CD14-positive monocyte (primary cell): ENCODE measurements at regions not wholly inside any gene's neighbourhood (a gene's known extent, or its start where the extent isn't known, plus 50 kb on each side); places are given as distances from the start of the nearest gene placed in this dataset.

Experiments
- DNase-seq, 3 donors: peaks; one replicate each; pipeline ENCODE4 v3.0.0-alpha.2; 2011 to 2022
- H2AFZ ChIP-seq: 2 replicates; pipeline ENCODE4 v1.6.0; 2012; ENCODE audit warnings: mild to moderate bottlenecking, low read depth, low read length, inconsistent platforms; ENCODE audit not compliant: insufficient read depth, poor library complexity, severe bottlenecking
- H3K27ac ChIP-seq, 2 donors: 1 replicate in 1 of 2; 2 replicates in 1 of 2; pipeline ENCODE4 v1.5.1; 2012 to 2013; ENCODE audit warnings: low read length in 2 of 2, control low read depth in 1 of 2, inconsistent platforms in 1 of 2, low read depth in 1 of 2, mild to moderate bottlenecking in 1 of 2
- H3K27me3 ChIP-seq, 2 donors: one replicate each; pipeline versions ENCODE4 v1.6.0 to v1.6.1; 2011 to 2013; ENCODE audit warnings: low read length in 2 of 2; ENCODE audit not compliant: control insufficient read depth in 2 of 2, insufficient read depth in 2 of 2
- H3K36me3 ChIP-seq, 2 donors: replicated peaks in 1 of 2; 1 replicate in 1 of 2; 2 replicates in 1 of 2; pipeline versions ENCODE4 v1.5.1 to v1.6.1; 2012 to 2013; ENCODE audit warnings: low read length in 2 of 2, control low read depth in 1 of 2, inconsistent platforms in 1 of 2, mild to moderate bottlenecking in 1 of 2; ENCODE audit not compliant: insufficient read depth in 2 of 2, control insufficient read depth in 1 of 2
- H3K4me1 ChIP-seq, 2 donors: 1 replicate in 1 of 2; 2 replicates in 1 of 2; pipeline versions ENCODE4 v1.5.1 to v1.6.1; 2012 to 2013; ENCODE audit warnings: low read length in 2 of 2, control low read depth in 1 of 2, inconsistent platforms in 1 of 2, mild to moderate bottlenecking in 1 of 2, moderate library complexity in 1 of 2; ENCODE audit not compliant: insufficient read depth in 2 of 2, control insufficient read depth in 1 of 2
- H3K4me2 ChIP-seq: replicated peaks from 2 replicates; pipeline ENCODE3; 2012; ENCODE audit warnings: low read length, moderate library complexity, mild to moderate bottlenecking; ENCODE audit not compliant: poor library complexity, severe bottlenecking; ENCODE audit errors: extremely low read depth
- H3K4me3 ChIP-seq, 3 experiments: fragments of 200-600 bp in 1 of 3; sonication (generic) in 1 of 3; replicated peaks in 1 of 3; 1 replicate in 2 of 3; 2 replicates in 1 of 3; pipeline ENCODE4 v1.5.1; 2011 to 2013; ENCODE audit warnings: low read length in 3 of 3, mild to moderate bottlenecking in 3 of 3, control low read depth in 2 of 3, low read depth in 2 of 3, inconsistent platforms in 1 of 3, moderate library complexity in 1 of 3
- H3K79me2 ChIP-seq: 2 replicates; pipeline ENCODE4 v1.6.0; 2012; ENCODE audit warnings: mild to moderate bottlenecking, control low read depth, inconsistent platforms, low read length, moderate library complexity; ENCODE audit not compliant: insufficient read depth
- H3K9ac ChIP-seq: 2 replicates; pipeline ENCODE4 v1.6.0; 2017; ENCODE audit warnings: low read length, mild to moderate bottlenecking; ENCODE audit not compliant: insufficient read depth, poor library complexity, severe bottlenecking
- H3K9me3 ChIP-seq, 2 donors: replicated peaks in 1 of 2; 1 replicate in 1 of 2; 2 replicates in 1 of 2; pipeline versions ENCODE4 v1.5.1 to v1.6.1; 2012 to 2013; ENCODE audit warnings: low read length in 2 of 2, control low read depth in 1 of 2; ENCODE audit not compliant: control insufficient read depth in 1 of 2, insufficient read depth in 1 of 2
- H4K20me1 ChIP-seq: 2 replicates; pipeline ENCODE4 v1.6.0; 2012; ENCODE audit warnings: mild to moderate bottlenecking, low read length, control low read depth, moderate library complexity; ENCODE audit not compliant: insufficient read depth
- H3K27ac Mint-ChIP-seq, 7 donors: one replicate each; pipeline ENCODE4 v1.8.0; 2020; ENCODE audit warnings: mild to moderate bottlenecking in 7 of 7, mixed read lengths in 7 of 7, moderate library complexity in 6 of 7, inconsistent platforms in 2 of 7
- H3K27me3 Mint-ChIP-seq, 3 donors: one replicate each; pipeline ENCODE4 v1.8.0; 2021 to 2022; ENCODE audit warnings: low read depth in 3 of 3, mild to moderate bottlenecking in 3 of 3, mixed read lengths in 3 of 3, moderate library complexity in 3 of 3, inconsistent platforms in 1 of 3
- H3K36me3 Mint-ChIP-seq, 2 donors: one replicate each; pipeline ENCODE4 v1.8.0; 2020; ENCODE audit warnings: mixed read lengths in 2 of 2, inconsistent platforms in 1 of 2, mild to moderate bottlenecking in 1 of 2
- H3K4me1 Mint-ChIP-seq: one replicate; pipeline ENCODE4 v1.8.0; 2020; ENCODE audit warnings: mild to moderate bottlenecking, mixed read lengths
- H3K4me3 Mint-ChIP-seq, 2 donors: one replicate each; pipeline ENCODE4 v1.8.0; 2020; ENCODE audit warnings: mild to moderate bottlenecking in 2 of 2, mixed read lengths in 2 of 2, moderate library complexity in 1 of 2
- H3K9me3 Mint-ChIP-seq, 7 donors: one replicate each; pipeline ENCODE4 v1.8.0; 2020 to 2022; ENCODE audit warnings: mixed read lengths in 7 of 7, mild to moderate bottlenecking in 6 of 7, moderate library complexity in 6 of 7, inconsistent platforms in 2 of 7
- CTCF ChIP-seq: fragments of 200-600 bp; IDR thresholded peaks from one replicate; pipeline ENCODE4 v1.8.0; 2022; ENCODE audit warnings: antibody characterized with exemption, mild to moderate bottlenecking
- WGBS: methylation state at CpG from one replicate; pipeline ENCODE4 v1.1.5; 2013; ENCODE audit warnings: missing lambda C conversion rate; ENCODE audit not compliant: insufficient coverage; 5-methylcytosine and 5-hydroxymethylcytosine counted together
- intact Hi-C, 2 donors: fragments of 100-400 bp; cut with micrococcal nuclease; formaldehyde crosslinking; loops; one replicate each; pipeline versions ENCODE4 v1.15.0 to v1.15.1; 2023

GRCh38 chr2:14304326-14304725, 328.2 kb upstream of the LRATD1 start:
- H3K27ac Mint-ChIP-seq: no peak overlapping the region
- Histone ChIP-seq H3K4me2 (no peak overlapping the region), H3K79me2 (no peaks in the 10 kb centered on the region), H3K27me3 (no peaks in the 10 kb centered on the region), H3K9ac (no peak overlapping the region), H2AFZ (no peak overlapping the region), H3K9me3 (peaks cover 0 to 3% of the 10 kb centered on the region in 2 donors), H3K36me3 (no peaks in the 10 kb centered on the region), H3K4me3 (no peak overlapping the region), H4K20me1 (no peaks in the 10 kb centered on the region), H3K27ac (no peak overlapping the region), H3K4me1 (no peaks in the 10 kb centered on the region)
- H3K36me3 Mint-ChIP-seq: no peaks in the 10 kb centered on the region
- no peak for TF ChIP-seq CTCF
- H3K27me3 Mint-ChIP-seq: no peaks in the 10 kb centered on the region
- H3K9me3 Mint-ChIP-seq: peaks cover 0 to 9% (median 4%) of the 10 kb centered on the region in 7 donors
- H3K4me1 Mint-ChIP-seq: no peaks in the 10 kb centered on the region
- intact Hi-C loops: no loop called here
- no peak overlapping the region for H3K4me3 Mint-ChIP-seq
- no peak for DNase-seq

GRCh38 chr2:14306268-14306861, 326.2 kb upstream of the LRATD1 start:
- H3K9me3 Mint-ChIP-seq: peaks cover 2 to 11% (median 4%) of the 10 kb centered on the region in 7 donors
- intact Hi-C loops: no loop called here

More at GRCh38 chr2:14306268-14306861, 326.2 kb upstream of the LRATD1 start:
- Histone ChIP-seq H3K4me1 (no peaks in the 10 kb centered on the region), H3K27ac (no peak overlapping the region), H3K9me3 (peaks cover 0 to 3% of the 10 kb centered on the region in 2 donors), H3K9ac (no peak overlapping the region), H3K79me2 (no peaks in the 10 kb centered on the region), H3K27me3 (no peaks in the 10 kb centered on the region), H3K4me2 (no peak overlapping the region), H2AFZ (no peak overlapping the region), H4K20me1 (no peaks in the 10 kb centered on the region), H3K36me3 (no peaks in the 10 kb centered on the region), H3K4me3 (no peak overlapping the region)
- H3K27me3 Mint-ChIP-seq: no peaks in the 10 kb centered on the region
- no peak for DNase-seq
- no peak overlapping the region for H3K27ac Mint-ChIP-seq
- H3K4me1 Mint-ChIP-seq: no peaks in the 10 kb centered on the region
- H3K36me3 Mint-ChIP-seq: no peaks in the 10 kb centered on the region
- 100% methylated on average over 1 of the region's 3 CpGs for WGBS
- no peak for TF ChIP-seq CTCF
- no peak overlapping the region for H3K4me3 Mint-ChIP-seq
